A549 (cell line): ENCODE measurements at regions not wholly inside any gene's neighbourhood (a gene's known extent, or its start where the extent isn't known, plus 50 kb on each side); places are given as distances from the start of the nearest gene placed in this dataset.

Source experiments
- KDM1A ChIP-seq: fragments of 200-600 bp; sonication (generic); IDR thresholded peaks from 2 replicates; pipeline ENCODE4 v1.6.1; 2016; ENCODE audit warnings: low read depth, mild to moderate bottlenecking
- RFX5 ChIP-seq: fragments of 450-650 bp; IDR thresholded peaks from 2 replicates; pipeline ENCODE4 v1.7.1; 2014; ENCODE audit warnings: antibody characterized with exemption, mild to moderate bottlenecking, moderate library complexity
- SMC3 ChIP-seq: fragments of >200 bp; sonication (Bioruptor Twin); formaldehyde crosslinking; IDR thresholded peaks from 3 replicates; pipeline ENCODE4 v1.6.1; 2018; ENCODE audit warnings: inconsistent platforms
- TF ChIP-seq, protein P1 (sequence below): IDR thresholded peaks from 2 replicates; pipeline ENCODE4 v1.6.1; 2012
- TF ChIP-seq, protein P2 (sequence below): fragments of >200 bp; sonication (Bioruptor Twin); formaldehyde crosslinking; IDR thresholded peaks from 3 replicates; pipeline ENCODE4 v1.5.1; 2016

DNA sequence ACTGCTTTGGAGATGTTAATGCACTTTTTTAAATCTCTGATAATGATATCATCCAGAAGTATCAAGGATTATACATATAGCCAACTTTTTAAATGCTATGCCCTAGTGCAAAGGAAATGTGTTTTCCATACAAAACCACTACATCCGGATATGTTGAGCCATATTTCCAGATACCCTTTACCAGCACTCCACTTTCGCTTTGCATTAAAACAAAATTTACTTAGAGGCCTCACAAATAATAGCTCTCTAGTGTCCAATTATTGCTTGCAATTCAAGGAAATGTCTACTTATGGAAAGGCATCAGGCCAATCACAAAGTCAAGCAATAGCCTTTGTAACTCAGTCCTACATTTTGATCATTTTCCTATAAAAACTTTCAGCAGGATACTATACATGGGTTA is 1072.8 kb upstream of the INTU start:
- TF ChIP-seq, protein P1, sequence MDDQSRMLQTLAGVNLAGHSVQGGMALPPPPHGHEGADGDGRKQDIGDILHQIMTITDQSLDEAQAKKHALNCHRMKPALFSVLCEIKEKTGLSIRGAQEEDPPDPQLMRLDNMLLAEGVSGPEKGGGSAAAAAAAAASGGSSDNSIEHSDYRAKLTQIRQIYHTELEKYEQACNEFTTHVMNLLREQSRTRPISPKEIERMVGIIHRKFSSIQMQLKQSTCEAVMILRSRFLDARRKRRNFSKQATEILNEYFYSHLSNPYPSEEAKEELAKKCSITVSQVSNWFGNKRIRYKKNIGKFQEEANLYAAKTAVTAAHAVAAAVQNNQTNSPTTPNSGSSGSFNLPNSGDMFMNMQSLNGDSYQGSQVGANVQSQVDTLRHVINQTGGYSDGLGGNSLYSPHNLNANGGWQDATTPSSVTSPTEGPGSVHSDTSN = no peak
- no peak for TF ChIP-seq RFX5
- TF ChIP-seq SMC3 = no peak
- TF ChIP-seq, protein P2, sequence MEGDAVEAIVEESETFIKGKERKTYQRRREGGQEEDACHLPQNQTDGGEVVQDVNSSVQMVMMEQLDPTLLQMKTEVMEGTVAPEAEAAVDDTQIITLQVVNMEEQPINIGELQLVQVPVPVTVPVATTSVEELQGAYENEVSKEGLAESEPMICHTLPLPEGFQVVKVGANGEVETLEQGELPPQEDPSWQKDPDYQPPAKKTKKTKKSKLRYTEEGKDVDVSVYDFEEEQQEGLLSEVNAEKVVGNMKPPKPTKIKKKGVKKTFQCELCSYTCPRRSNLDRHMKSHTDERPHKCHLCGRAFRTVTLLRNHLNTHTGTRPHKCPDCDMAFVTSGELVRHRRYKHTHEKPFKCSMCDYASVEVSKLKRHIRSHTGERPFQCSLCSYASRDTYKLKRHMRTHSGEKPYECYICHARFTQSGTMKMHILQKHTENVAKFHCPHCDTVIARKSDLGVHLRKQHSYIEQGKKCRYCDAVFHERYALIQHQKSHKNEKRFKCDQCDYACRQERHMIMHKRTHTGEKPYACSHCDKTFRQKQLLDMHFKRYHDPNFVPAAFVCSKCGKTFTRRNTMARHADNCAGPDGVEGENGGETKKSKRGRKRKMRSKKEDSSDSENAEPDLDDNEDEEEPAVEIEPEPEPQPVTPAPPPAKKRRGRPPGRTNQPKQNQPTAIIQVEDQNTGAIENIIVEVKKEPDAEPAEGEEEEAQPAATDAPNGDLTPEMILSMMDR = no peak
- TF ChIP-seq KDM1A = no peak
